ENCODE measurements at regions not wholly inside any gene's neighbourhood (a gene's known extent, or its start where the extent isn't known, plus 50 kb on each side); places are given as distances from the start of the nearest gene placed in this dataset.

DNA sequence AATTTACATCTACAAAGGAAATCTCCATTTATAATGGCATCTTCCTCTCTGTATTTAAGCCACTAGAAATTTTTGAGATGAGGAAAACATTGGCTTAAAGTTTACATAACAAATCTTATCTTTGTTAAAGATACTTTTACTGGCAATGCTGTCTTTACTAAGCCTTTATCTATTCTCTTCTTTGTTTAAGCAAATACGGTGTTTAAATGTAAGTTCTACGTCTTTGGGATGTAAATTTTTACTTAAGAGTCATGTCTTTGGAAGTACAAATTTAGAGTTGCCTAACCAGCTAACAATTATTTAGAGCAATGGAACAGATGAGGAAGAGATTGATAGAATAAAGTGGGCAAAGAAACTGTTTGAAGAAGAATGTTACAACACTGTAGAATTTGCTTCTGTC is 1024.0 kb upstream of the PCDH10 start:
- H3K4me3 ChIP-seq (ENCODE audit: low read length) = no peak overlapping the region
- no peak for DNase-seq (ENCODE audit: low read depth)
- TF ChIP-seq, protein P1, sequence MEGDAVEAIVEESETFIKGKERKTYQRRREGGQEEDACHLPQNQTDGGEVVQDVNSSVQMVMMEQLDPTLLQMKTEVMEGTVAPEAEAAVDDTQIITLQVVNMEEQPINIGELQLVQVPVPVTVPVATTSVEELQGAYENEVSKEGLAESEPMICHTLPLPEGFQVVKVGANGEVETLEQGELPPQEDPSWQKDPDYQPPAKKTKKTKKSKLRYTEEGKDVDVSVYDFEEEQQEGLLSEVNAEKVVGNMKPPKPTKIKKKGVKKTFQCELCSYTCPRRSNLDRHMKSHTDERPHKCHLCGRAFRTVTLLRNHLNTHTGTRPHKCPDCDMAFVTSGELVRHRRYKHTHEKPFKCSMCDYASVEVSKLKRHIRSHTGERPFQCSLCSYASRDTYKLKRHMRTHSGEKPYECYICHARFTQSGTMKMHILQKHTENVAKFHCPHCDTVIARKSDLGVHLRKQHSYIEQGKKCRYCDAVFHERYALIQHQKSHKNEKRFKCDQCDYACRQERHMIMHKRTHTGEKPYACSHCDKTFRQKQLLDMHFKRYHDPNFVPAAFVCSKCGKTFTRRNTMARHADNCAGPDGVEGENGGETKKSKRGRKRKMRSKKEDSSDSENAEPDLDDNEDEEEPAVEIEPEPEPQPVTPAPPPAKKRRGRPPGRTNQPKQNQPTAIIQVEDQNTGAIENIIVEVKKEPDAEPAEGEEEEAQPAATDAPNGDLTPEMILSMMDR (IDR thresholded peaks at IDR 0.05; ENCODE audit: insufficient read depth, low read depth, low read length, missing control alignments) = no peak

DNA sequence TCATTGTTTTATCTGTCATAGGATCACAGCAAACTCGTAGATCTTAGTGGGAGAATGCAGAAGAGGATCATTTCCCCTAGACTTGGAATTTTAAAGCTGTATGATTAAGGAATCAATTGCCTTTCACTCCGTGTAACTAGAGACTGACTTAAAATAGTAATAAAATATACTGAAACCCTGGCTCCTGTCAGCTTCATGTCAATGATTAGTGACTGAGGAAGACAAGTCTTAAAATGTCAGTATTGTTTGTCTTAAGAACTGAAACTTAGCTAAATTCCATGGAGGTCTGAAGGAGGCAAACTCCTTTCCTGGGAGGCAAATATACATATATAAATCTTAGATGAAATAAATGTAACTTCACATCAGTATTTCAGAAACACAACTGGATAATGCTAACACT is 1016.7 kb upstream of the PCDH10 start:
- DNase-seq (ENCODE audit: low read depth) = no peak
- TF ChIP-seq, protein P1 (IDR thresholded peaks at IDR 0.05; ENCODE audit: insufficient read depth, low read depth, low read length, missing control alignments) = no peak
- no peak overlapping the region for H3K4me3 ChIP-seq (ENCODE audit: low read length)

DNA sequence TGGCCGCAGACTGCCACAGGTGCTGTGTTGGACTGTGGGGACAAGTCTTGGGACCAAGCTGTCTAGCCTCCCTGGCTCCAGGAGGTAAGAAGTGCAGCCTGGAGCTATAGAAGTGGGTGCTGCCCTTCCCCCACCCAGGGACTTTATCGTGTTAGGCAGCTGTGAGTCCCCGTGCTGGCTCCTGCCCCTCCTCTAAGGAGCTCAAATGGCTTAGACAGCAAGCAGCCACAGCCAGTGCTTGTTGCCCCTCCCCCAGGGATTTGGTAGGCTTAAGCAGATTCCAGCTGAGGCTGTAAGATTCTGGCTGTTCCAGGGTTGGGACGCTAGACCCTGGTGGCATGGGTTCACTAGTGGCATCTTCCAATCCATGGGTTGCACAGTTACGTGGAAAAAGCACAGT is 979.4 kb upstream of the PCDH10 start:
- no peak for DNase-seq (ENCODE audit: low read depth)
- no peak overlapping the region for H3K4me3 ChIP-seq (ENCODE audit: low read length)
- TF ChIP-seq, protein P1 (IDR thresholded peaks at IDR 0.05; ENCODE audit: insufficient read depth, low read depth, low read length, missing control alignments) = no peak

DNA sequence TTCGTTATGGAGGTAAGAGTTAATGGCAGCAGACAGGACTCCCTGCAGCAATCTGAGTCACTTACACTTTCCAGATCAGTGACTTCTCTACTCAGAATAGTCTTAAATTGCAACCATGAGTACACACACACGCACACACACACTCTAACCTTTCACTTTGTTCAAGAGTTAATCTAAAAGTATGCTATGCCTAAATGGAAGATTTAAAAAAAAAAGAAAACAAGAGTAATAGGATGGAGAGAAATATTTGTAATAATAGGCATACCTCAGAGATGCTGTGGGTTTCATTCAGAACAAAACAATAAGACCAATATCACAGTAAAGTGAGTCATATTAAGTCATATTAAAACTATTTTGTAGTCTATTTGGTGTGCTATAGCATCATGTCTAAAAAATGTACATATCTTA is 969.1 kb upstream of the PCDH10 start:
- TF ChIP-seq, protein P1 (IDR thresholded peaks at IDR 0.05; ENCODE audit: insufficient read depth, low read depth, low read length, missing control alignments) = no peak
- peak; percentile 78 for DNase-seq (ENCODE audit: low read depth)
- H3K4me3 ChIP-seq (ENCODE audit: low read length) = no peak overlapping the region

DNA sequence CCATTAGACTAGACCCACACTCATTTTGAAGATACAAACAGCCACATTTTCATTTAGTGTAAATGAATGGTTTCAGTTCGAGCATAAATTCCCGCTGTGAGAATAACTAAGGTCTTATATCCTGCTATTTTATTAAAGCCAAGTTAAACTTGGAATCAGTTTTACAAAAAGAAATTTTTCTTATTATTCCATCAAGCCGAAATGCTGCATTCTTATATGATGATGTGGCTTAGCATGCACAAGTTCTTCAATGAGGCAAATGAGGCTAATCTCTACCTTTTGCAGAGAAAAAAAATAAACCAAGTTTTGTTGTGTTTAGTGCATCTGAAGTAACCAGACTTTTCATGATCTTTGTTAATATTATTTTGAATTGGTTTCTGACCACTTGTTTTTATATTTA is 953.9 kb upstream of the PCDH10 start:
- DNase-seq (ENCODE audit: low read depth) = no peak
- H3K4me3 ChIP-seq (ENCODE audit: low read length) = no peak overlapping the region
- TF ChIP-seq, protein P1 (IDR thresholded peaks at IDR 0.05; ENCODE audit: insufficient read depth, low read depth, low read length, missing control alignments) = no peak

DNA sequence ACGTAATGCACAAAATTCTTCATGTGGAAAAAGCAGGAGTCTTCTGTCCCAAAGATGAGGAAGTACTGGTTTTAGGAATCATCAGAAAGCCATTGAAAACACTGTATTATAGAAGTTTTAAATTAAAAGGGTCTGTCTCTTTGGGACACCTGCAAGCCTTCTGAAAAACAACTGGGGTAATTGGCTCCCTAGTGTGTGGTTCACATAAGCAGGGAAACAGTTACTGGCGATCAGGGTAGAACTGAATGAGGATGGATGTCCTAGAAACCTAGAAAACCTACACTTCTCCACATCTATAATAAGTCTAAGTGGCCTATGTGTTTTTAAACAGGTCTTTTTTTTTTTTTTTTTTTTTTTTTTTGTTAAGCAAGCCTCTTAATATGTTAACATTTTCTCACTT is 945.5 kb upstream of the PCDH10 start:
- TF ChIP-seq, protein P1 (IDR thresholded peaks at IDR 0.05; ENCODE audit: insufficient read depth, low read depth, low read length, missing control alignments) = no peak
- H3K4me3 ChIP-seq (ENCODE audit: low read length) = no peak overlapping the region
- DNase-seq (ENCODE audit: low read depth) = no peak

DNA sequence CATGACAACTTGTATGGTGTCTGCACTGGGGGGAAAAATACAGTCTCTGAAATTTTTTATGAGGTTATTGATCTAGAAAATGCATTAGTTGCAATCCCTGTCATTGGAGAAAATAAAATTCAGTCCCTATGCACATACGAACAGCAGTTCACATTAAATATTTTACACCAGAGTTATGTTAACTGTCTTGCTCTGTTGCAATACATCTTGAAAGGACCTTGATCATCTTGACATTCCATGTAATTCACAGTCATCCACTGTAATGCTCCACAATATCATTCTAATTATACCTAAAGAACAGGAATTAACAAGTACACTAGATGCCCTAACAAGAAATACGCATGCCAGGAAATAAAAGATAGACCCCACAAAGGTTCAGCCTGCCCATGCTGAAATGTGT is 934.6 kb upstream of the PCDH10 start:
- no peak for DNase-seq (ENCODE audit: low read depth)
- H3K4me3 ChIP-seq (ENCODE audit: low read length) = no peak overlapping the region
- TF ChIP-seq, protein P1 (IDR thresholded peaks at IDR 0.05; ENCODE audit: insufficient read depth, low read depth, low read length, missing control alignments) = no peak
